Esophagus squamous epithelium (tissue), 5 donors: ENCODE measurements at regions not wholly inside any gene's neighbourhood (a gene's known extent, or its start where the extent isn't known, plus 50 kb on each side); places are given as distances from the start of the nearest gene placed in this dataset.

ENCODE experiments used
- DNase-seq: peaks from one replicate; lab custom pipeline; 2025; lab: John Stamatoyannopoulos, UW
- H3K27ac ChIP-seq, 4 donors: fragments of 200-600 bp; sonication (generic); one replicate each; pipeline ENCODE4 v1.5.1; 2016 to 2019; ENCODE audit warnings: mild to moderate bottlenecking in 1 of 4
- H3K27me3 ChIP-seq, 4 donors: fragments of 200-600 bp; sonication (generic); 1 replicate in 3 of 4; 2 replicates in 1 of 4; pipeline versions ENCODE4 v1.5.1 to v1.6.0; 2017 to 2021; ENCODE audit warnings: antibody characterized with exemption in 1 of 4
- H3K36me3 ChIP-seq, 3 donors: fragments of 200-600 bp; sonication (generic); one replicate each; pipeline ENCODE4 v1.5.1; 2016 to 2019
- H3K4me1 ChIP-seq, 3 donors: fragments of 200-600 bp; sonication (generic); one replicate each; pipeline ENCODE4 v1.5.1; 2017 to 2019
- H3K4me3 ChIP-seq, 4 donors: fragments of 200-600 bp; sonication (generic); 1 replicate in 3 of 4; 2 replicates in 1 of 4; pipeline ENCODE4 v1.5.1; 2016 to 2019; ENCODE audit warnings: mild to moderate bottlenecking in 2 of 4, moderate library complexity in 1 of 4
- H3K9me3 ChIP-seq, 3 donors: fragments of 200-600 bp; sonication (generic); one replicate each; pipeline ENCODE4 v1.5.1; 2016 to 2019
- POLR2A ChIP-seq, 4 donors: fragments of 450-650 bp; IDR thresholded peaks; one replicate each; pipeline ENCODE4 v1.6.1; 2017; ENCODE audit warnings: antibody characterized with exemption in 4 of 4, mild to moderate bottlenecking in 4 of 4, moderate library complexity in 3 of 4
- WGBS, 2 donors: methylation state at CpG; one replicate each; pipeline ENCODE4 v1.1.5; 2018; 5-methylcytosine and 5-hydroxymethylcytosine counted together
- intact Hi-C: fragments of 100-400 bp; cut with DNase I; formaldehyde crosslinking; loops from one replicate; pipeline ENCODE4 v1.15.0; 2022
- TF ChIP-seq, protein P1 (sequence below), 6 experiments: fragments of 450-650 bp in 4 of 6; fragments of 200-600 bp in 2 of 6; sonication (generic) in 2 of 6; IDR thresholded peaks; one replicate each; pipeline ENCODE4 v1.5.1; 2016 to 2019; ENCODE audit warnings: antibody characterized with exemption in 6 of 6, mild to moderate bottlenecking in 4 of 6, moderate library complexity in 4 of 6
- donor health status: DM: yes; HTN: yes; CAD: no.

DNA sequence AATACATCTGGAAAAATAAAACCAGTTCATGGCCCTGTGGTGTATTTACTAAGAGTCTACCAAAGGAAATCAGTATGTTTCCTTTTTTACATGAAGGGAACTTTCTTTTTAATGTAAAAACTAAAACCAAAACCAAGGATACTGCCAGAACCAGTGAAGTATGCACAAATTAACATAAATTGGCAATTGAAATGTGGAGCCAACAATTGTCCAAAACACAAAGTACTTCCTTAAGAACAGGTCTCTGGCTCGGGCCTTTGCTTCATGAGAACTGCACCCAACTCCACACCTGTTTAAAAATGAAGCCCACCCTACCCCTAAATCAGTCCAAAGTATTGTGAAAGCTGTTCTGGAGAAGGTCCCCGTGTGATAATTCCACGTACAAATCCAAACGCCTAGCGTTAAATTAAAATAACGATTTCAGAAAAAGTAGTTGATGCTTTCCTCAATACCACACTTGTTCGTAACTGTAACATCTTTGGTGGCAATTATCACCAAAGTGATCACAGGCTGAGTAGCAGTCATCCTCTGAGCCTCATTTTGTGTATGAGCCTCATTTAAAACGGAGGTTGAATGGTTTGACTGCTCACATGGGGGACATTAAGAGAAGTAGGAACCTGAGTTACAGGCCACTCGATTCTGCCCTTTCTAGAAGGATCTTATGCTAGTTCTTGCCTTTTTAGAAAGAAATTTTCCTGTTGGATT is 93.0 kb downstream of the GEMIN8 start:
- DNase-seq: no peak
- Histone ChIP-seq H3K4me1 (peaks cover 0 to 16% (median 5%) of the 10 kb centered on the region in 3 donors), H3K9me3 (no peaks in the 10 kb centered on the region), H3K27me3 (peaks cover 0 to 17% (median 1%) of the 10 kb centered on the region in 4 donors), H3K27ac (no peak overlapping the region), H3K36me3 (no peaks in the 10 kb centered on the region), H3K4me3 (no peak overlapping the region)
- intact Hi-C loops: no loop called here
- TF ChIP-seq, protein P1, sequence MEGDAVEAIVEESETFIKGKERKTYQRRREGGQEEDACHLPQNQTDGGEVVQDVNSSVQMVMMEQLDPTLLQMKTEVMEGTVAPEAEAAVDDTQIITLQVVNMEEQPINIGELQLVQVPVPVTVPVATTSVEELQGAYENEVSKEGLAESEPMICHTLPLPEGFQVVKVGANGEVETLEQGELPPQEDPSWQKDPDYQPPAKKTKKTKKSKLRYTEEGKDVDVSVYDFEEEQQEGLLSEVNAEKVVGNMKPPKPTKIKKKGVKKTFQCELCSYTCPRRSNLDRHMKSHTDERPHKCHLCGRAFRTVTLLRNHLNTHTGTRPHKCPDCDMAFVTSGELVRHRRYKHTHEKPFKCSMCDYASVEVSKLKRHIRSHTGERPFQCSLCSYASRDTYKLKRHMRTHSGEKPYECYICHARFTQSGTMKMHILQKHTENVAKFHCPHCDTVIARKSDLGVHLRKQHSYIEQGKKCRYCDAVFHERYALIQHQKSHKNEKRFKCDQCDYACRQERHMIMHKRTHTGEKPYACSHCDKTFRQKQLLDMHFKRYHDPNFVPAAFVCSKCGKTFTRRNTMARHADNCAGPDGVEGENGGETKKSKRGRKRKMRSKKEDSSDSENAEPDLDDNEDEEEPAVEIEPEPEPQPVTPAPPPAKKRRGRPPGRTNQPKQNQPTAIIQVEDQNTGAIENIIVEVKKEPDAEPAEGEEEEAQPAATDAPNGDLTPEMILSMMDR (IDR thresholded peaks at IDR 0.05): no peak
- TF ChIP-seq POLR2A (IDR thresholded peaks at IDR 0.05): no peak
- WGBS, 2 donors: 62 to 79% methylated on average over 9 of the region's 9 CpGs

DNA sequence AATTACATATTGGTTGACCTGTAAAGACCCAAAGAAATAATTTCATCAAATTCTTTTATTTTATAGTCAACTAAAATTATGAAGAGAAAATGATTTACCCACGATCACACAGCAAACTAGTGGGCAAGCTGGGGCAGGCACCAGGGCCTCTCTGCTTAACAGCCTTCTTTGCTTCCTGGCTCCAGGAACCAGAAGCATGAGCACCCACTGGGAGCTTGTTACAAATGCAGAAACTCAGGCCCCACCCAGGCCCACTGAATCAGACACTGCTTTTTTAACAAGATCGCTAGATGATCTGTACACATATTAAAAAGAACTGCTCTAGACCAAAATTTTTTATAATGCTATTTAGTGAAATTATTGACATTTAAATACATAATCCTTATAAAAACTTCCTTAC is 95.0 kb downstream of the GEMIN8 start:
- no peak for TF ChIP-seq POLR2A (IDR thresholded peaks at IDR 0.05)
- TF ChIP-seq, protein P1 (IDR thresholded peaks at IDR 0.05): no peak
- Histone ChIP-seq H3K4me1 (peaks cover 0 to 16% (median 5%) of the 10 kb centered on the region in 3 donors), H3K9me3 (no peaks in the 10 kb centered on the region), H3K27ac (peak overlapping the region in 2 of 4 donors; percentile 13 to 40), H3K27me3 (peaks cover 0 to 17% (median 1%) of the 10 kb centered on the region in 4 donors), H3K36me3 (no peaks in the 10 kb centered on the region), H3K4me3 (no peak overlapping the region)
- 51 to 56% methylated on average over 2 of the region's 2 CpGs for WGBS, 2 donors
- intact Hi-C loops: no loop called here
- DNase-seq: no peak

DNA sequence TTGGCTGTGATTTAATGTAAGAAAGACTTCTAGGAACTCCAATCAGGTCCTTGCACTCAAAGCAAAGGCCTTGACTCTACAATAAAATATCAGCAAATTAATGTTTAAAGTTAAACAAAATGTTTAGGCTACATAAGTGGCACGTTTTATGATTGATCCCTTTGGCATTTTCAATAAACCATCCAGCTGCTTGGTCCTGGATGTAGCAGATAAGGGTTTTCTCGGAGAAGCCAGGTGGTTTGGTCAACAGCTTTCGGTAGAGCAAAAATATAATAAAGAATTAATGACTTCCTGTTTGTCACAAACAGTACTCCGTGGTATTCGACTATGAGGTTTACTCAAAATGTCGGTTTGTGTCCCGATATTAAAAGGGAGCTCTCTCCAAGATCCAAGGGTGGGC is 95.8 kb downstream of the GEMIN8 start:
- H3K36me3 ChIP-seq: no peaks in the 10 kb centered on the region
- DNase-seq: no peak
- peak overlapping the region in 2 of 4 donors; percentile 21 to 40 for H3K27ac ChIP-seq
- peaks cover 0 to 13% (median 5%) of the 10 kb centered on the region in 3 donors for H3K4me1 ChIP-seq
- 70 to 80% methylated on average over 7 of the region's 7 CpGs for WGBS, 2 donors
- TF ChIP-seq, protein P1 (IDR thresholded peaks at IDR 0.05): no peak
- no peak for TF ChIP-seq POLR2A (IDR thresholded peaks at IDR 0.05)
- H3K4me3 ChIP-seq: no peak overlapping the region
- no peaks in the 10 kb centered on the region for H3K9me3 ChIP-seq
- peaks cover 0 to 12% (median 1%) of the 10 kb centered on the region in 4 donors for H3K27me3 ChIP-seq
- intact Hi-C loops: no loop called here

DNA sequence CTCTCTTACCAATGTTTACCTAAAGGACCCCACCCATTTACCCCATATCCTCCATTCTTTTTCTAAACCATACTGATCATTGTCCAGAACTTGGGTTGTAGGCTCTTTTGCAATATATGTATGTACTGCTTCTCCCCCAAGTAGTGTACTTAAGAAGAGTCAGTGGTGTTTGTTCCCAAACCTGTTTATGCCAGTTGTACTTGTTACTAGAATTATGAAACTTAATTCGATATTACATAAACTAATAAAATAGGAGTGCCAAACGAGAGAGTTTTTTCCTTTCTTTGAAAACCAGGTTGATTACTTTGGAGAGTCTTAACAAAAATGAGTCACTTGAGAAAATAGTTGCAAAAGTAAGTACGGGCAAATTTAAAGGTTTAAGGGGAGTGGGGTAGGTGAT is 96.3 kb downstream of the GEMIN8 start:
- intact Hi-C loops: no loop called here
- peak overlapping the region in 2 of 4 donors; percentile 21 to 44 for H3K27ac ChIP-seq

DNA sequence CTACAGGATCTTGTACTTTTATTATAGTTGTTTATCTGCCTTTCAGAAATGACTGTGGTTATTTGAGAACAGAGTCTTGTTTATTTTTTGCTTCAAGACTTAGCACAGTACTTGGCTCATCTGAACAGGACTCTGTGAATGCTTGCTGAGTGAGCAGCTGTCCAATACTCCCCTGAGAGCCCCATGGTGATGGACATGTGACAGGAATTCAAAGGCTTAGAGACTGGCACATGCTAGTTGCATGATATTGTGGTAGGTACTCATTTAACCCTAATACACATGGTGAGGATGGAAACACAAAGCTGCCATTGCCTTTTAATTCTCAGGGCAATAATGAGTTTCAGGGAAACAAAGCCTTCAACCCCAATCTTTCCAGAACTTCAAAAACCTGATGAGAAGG is 97.3 kb downstream of the GEMIN8 start:
- Histone ChIP-seq H3K9me3 (no peaks in the 10 kb centered on the region), H3K4me3 (no peak overlapping the region), H3K4me1 (peaks cover 0 to 2% (median 0%) of the 10 kb centered on the region in 3 donors), H3K36me3 (no peaks in the 10 kb centered on the region), H3K27ac (no peak overlapping the region), H3K27me3 (peaks cover 0 to 3% (median 0%) of the 10 kb centered on the region in 4 donors)
- TF ChIP-seq, protein P1 (IDR thresholded peaks at IDR 0.05): no peak
- TF ChIP-seq POLR2A (IDR thresholded peaks at IDR 0.05): no peak
- intact Hi-C loops: no loop called here
- no peak for DNase-seq

More for the DNA sequence above, 96.3 kb downstream of the GEMIN8 start:
- no peaks in the 10 kb centered on the region for H3K36me3 ChIP-seq
- DNase-seq: no peak
- peaks cover 0 to 8% (median 0%) of the 10 kb centered on the region in 3 donors for H3K4me1 ChIP-seq
- no peak overlapping the region for H3K4me3 ChIP-seq
- H3K27me3 ChIP-seq: peaks cover 0 to 7% (median 1%) of the 10 kb centered on the region in 4 donors
- TF ChIP-seq, protein P1 (IDR thresholded peaks at IDR 0.05): no peak
- TF ChIP-seq POLR2A (IDR thresholded peaks at IDR 0.05): no peak
- H3K9me3 ChIP-seq: no peaks in the 10 kb centered on the region
- WGBS, 2 donors: 25 to 69% methylated on average over 3 of the region's 3 CpGs
